ENCODE measurements at regions not wholly inside any gene's neighbourhood (a gene's known extent, or its start where the extent isn't known, plus 50 kb on each side); places are given as distances from the start of the nearest gene placed in this dataset.

DNA sequence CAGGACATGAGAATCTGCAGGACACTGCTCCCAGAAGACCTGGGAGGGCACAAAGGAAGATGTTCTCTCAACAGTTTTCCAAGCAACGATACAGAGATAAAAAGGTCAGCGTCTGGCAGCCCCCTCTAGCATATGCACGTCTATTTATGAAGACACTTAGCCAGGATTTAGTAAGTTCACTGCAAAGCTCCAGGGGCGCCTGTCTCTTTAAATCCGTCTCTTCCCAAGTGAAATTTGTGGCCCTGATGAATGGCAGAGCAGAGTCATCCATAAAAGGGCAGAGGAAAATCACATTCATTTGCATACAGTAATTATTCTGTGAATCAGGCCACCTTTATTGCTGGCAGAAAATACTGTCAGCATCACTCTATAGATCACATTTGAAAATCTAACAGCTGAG lies 390.9 kb upstream of the SMIM21 start:
- TF ChIP-seq CTCF (conservative IDR thresholded peaks at IDR 0.05) (no peak), EZH2 (IDR thresholded peaks at IDR 0.05; ENCODE audit: low read depth) (no peak)
